ENCODE measurements at regions not wholly inside any gene's neighbourhood (a gene's known extent, or its start where the extent isn't known, plus 50 kb on each side); places are given as distances from the start of the nearest gene placed in this dataset.
"Not testable (repeated sequence)": the region's sequence is repeated elsewhere in the genome, so short reads cannot be mapped to it uniquely, and the experiment has no call there.

- Histone ChIP-seq H3K4me3 (ENCODE audit: low read depth in 1 of 2, low read length in 1 of 2) (no peak overlapping the region), H3K9me3 (no peaks in the 10 kb centered on the region), H3K27me3 (no peaks in the 10 kb centered on the region), H3K36me3 (no peaks in the 10 kb centered on the region), H3K4me1 (ENCODE audit: control insufficient read depth in 1 of 2, insufficient read depth in 1 of 2, low read depth in 1 of 2, low read length in 1 of 2) (no peaks in the 10 kb centered on the region), H3K27ac (no peak overlapping the region)
- TF ChIP-seq, protein P1, sequence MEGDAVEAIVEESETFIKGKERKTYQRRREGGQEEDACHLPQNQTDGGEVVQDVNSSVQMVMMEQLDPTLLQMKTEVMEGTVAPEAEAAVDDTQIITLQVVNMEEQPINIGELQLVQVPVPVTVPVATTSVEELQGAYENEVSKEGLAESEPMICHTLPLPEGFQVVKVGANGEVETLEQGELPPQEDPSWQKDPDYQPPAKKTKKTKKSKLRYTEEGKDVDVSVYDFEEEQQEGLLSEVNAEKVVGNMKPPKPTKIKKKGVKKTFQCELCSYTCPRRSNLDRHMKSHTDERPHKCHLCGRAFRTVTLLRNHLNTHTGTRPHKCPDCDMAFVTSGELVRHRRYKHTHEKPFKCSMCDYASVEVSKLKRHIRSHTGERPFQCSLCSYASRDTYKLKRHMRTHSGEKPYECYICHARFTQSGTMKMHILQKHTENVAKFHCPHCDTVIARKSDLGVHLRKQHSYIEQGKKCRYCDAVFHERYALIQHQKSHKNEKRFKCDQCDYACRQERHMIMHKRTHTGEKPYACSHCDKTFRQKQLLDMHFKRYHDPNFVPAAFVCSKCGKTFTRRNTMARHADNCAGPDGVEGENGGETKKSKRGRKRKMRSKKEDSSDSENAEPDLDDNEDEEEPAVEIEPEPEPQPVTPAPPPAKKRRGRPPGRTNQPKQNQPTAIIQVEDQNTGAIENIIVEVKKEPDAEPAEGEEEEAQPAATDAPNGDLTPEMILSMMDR (IDR thresholded peaks at IDR 0.05), result no peak
Measured at GRCh38 chr9:135379540-135380267, 99.9 kb upstream of the PPP1R26 start.

DNA sequence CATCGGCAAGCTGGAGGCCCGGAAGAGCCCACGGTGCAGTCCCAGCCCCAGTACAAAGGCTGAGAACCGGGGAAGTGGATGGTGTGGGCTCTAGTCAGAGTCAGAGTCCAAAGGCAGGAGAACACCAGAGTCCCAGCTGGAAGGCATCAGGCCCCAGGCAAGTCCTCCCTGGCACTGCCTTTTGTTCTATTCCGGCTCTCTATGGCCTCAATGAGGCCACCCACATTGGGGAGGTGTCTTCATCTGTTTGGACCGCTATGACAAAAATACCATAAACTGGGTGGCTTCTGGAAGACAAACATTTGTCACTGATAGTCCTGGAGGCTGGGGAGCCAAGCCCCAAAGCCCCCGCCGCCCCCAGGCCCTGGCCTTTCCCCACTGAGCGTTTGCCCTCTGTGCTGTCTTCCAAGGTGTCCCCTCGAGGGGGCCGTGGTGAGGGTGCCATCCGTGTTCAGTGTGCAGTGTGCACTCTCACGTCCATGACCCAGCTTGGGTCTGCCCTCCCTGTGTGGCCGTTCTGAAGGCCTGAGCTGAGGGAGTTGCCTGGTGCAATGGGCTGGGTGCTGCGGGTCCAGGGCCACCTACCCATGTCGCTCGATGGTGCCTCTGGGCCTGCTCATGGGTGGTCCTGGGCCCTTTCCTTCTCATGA is 99.1 kb upstream of the PPP1R26 start:
- H3K4me1 ChIP-seq (ENCODE audit: control insufficient read depth in 1 of 2, insufficient read depth in 1 of 2, low read depth in 1 of 2, low read length in 1 of 2), result no peaks in the 10 kb centered on the region
- H3K4me3 ChIP-seq (ENCODE audit: low read depth in 1 of 2, low read length in 1 of 2), result no peak overlapping the region
- no peaks in the 10 kb centered on the region for H3K9me3 ChIP-seq
- H3K27me3 ChIP-seq, result no peaks in the 10 kb centered on the region
- no peak overlapping the region for H3K27ac ChIP-seq
- H3K36me3 ChIP-seq, result no peaks in the 10 kb centered on the region
- TF ChIP-seq, protein P1 (IDR thresholded peaks at IDR 0.05), result no peak

DNA sequence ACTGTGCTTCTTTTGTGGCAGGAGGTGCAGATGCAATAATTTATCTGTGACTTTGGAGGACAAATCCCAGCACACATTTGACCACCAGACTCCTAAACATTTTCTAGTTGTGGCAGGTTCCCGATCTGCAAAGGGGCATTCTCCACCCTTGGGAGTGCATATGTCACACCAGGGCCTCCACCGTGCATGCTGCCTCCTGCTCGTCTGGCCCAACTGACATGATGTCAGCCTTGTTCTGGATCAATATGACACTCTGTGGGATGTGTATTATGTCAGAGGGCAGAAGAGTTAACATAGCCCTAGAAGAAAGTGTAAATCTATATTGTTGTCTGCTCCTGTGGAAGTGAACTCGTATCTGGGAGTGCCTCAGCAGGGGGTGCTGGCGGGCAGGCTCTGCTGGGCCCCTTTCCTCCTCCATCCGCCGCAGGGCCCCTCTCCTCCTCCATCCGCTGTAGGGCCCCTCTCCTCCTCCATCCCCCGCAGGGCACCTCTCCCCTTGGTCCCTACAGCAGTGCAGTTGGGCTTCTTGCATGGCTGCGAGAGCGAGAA is 97.7 kb upstream of the PPP1R26 start:
- TF ChIP-seq, protein P1 (IDR thresholded peaks at IDR 0.05), result no peak
- Histone ChIP-seq H3K9me3 (no peaks in the 10 kb centered on the region), H3K27ac (no peak overlapping the region), H3K4me1 (ENCODE audit: control insufficient read depth in 1 of 2, insufficient read depth in 1 of 2, low read depth in 1 of 2, low read length in 1 of 2) (no peaks in the 10 kb centered on the region), H3K4me3 (ENCODE audit: low read depth in 1 of 2, low read length in 1 of 2) (no peak overlapping the region), H3K27me3 (no peaks in the 10 kb centered on the region), H3K36me3 (no peaks in the 10 kb centered on the region)

- Histone ChIP-seq H3K4me3 (ENCODE audit: low read depth in 1 of 2, low read length in 1 of 2) (no peak overlapping the region), H3K27ac (no peak overlapping the region), H3K9me3 (no peaks in the 10 kb centered on the region), H3K36me3 (no peaks in the 10 kb centered on the region), H3K4me1 (ENCODE audit: control insufficient read depth in 1 of 2, insufficient read depth in 1 of 2, low read depth in 1 of 2, low read length in 1 of 2) (no peaks in the 10 kb centered on the region), H3K27me3 (no peaks in the 10 kb centered on the region)
- TF ChIP-seq, protein P1 (IDR thresholded peaks at IDR 0.05), result no peak
Measured at GRCh38 chr9:135384226-135384625, 95.4 kb upstream of the PPP1R26 start.

DNA sequence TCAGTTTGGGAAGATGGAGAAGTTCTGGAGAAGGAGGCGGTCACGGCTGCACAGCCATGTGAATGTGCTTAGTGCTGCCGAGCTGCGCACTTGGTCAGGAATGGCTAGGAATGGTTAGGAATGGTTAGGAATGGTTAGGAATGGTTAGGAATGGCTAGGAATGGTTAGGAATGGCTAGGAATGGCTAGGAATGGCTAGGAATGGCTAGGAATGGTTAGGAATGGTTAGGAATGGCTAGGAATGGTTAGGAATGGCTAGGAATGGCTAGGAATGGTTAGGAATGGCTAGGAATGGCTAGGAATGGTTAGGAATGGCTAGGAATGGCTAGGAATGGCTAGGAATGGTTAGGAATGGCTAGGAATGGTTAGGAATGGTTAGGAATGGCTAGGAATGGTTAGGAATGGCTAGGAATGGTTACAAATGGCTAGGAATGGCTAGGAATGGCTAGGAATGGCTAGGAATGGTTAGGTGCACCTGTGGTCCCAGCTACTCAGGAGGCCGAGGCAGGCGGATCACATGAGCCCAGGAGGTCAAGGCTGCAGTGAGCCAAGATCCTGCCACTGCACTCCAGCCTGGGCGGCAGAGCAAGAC is 94.7 kb upstream of the PPP1R26 start:
- not testable (repeated sequence) for H3K27ac ChIP-seq; H3K4me1 ChIP-seq (ENCODE audit: control insufficient read depth in 1 of 2, insufficient read depth in 1 of 2, low read depth in 1 of 2, low read length in 1 of 2); H3K4me3 ChIP-seq (ENCODE audit: low read depth in 1 of 2, low read length in 1 of 2); H3K27me3 ChIP-seq; H3K9me3 ChIP-seq; H3K36me3 ChIP-seq

DNA sequence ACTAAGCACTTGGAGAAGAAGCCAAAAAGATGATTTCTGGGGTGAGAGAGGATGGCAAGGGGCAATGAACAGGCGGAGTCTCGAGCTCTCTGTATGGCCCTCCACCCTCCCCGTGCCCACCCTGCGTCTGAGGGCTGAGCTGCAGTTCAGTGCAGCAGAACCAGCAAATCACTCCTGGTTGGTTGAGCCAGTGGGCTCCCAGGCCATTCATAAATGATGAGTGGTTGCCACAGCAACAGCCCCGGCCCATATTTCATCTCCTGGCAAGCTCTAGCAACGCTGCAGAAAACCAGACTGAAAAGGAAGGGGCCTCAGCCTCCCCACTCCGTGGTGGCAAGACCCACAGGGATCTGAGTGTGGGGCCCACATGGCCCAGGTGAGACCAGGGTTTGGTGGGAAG is 93.8 kb upstream of the PPP1R26 start:
- Histone ChIP-seq H3K4me3 (ENCODE audit: low read depth in 1 of 2, low read length in 1 of 2) (no peak overlapping the region), H3K36me3 (no peaks in the 10 kb centered on the region), H3K27ac (no peak overlapping the region), H3K9me3 (no peaks in the 10 kb centered on the region), H3K4me1 (ENCODE audit: control insufficient read depth in 1 of 2, insufficient read depth in 1 of 2, low read depth in 1 of 2, low read length in 1 of 2) (no peaks in the 10 kb centered on the region), H3K27me3 (no peaks in the 10 kb centered on the region)
- TF ChIP-seq, protein P1 (IDR thresholded peaks at IDR 0.05), result no peak

Data from neutrophil (primary cell).